Stimulated activated CD4-positive, alpha-beta T cell treated with anti-CD3 and anti-CD28 coated beads, Interleukin-4, amount 100 ng/mL, for 1 hour (primary cell): ENCODE measurements at regions not wholly inside any gene's neighbourhood (a gene's known extent, or its start where the extent isn't known, plus 50 kb on each side); places are given as distances from the start of the nearest gene placed in this dataset.
"Not testable (repeated sequence)": the region's sequence is repeated elsewhere in the genome, so short reads cannot be mapped to it uniquely, and the experiment has no call there.

Source experiments
- DNase-seq: peaks from one replicate; pipeline ENCODE4 v3.0.0-alpha.2; 2020

GRCh38 chr1:8166406-8166805 is 140.3 kb upstream of the ERRFI1 start:
- DNase-seq = no peak

GRCh38 chr1:8165595-8166360 is 139.7 kb upstream of the ERRFI1 start:
- no peak for DNase-seq

- DNase-seq = no peak
Measured at GRCh38 chr1:8164670-8165069, 138.6 kb upstream of the ERRFI1 start.

GRCh38 chr1:8163039-8163438 is 136.9 kb upstream of the ERRFI1 start:
- no peak for DNase-seq

GRCh38 chr1:8162168-8162567 is 136.1 kb upstream of the ERRFI1 start:
- DNase-seq = no peak

GRCh38 chr1:8161546-8162105 is 135.5 kb upstream of the ERRFI1 start:
- no peak for DNase-seq

- DNase-seq = no peak
Measured at GRCh38 chr1:8159470-8160024, 133.4 kb upstream of the ERRFI1 start.

- DNase-seq = no peak
Measured at GRCh38 chr1:8158995-8159394, 132.9 kb upstream of the ERRFI1 start.

- DNase-seq = no peak
Measured at GRCh38 chr1:8157765-8158164, 131.7 kb upstream of the ERRFI1 start.

GRCh38 chr1:8155528-8156186 is 129.5 kb upstream of the ERRFI1 start:
- DNase-seq = no peak

GRCh38 chr1:8154621-8155052 is 128.5 kb upstream of the ERRFI1 start:
- DNase-seq = no peak

- no peak for DNase-seq
Measured at GRCh38 chr1:8153961-8154360, 127.9 kb upstream of the ERRFI1 start.

GRCh38 chr1:8152731-8153702 is 126.9 kb upstream of the ERRFI1 start:
- DNase-seq = peak; percentile 7

- DNase-seq = no peak
Measured at GRCh38 chr1:8151647-8152046, 125.5 kb upstream of the ERRFI1 start.

- not testable (repeated sequence) for DNase-seq
Measured at GRCh38 chr1:8149756-8150155, 123.6 kb upstream of the ERRFI1 start.

GRCh38 chr1:8147956-8148355 is 121.8 kb upstream of the ERRFI1 start:
- DNase-seq = no peak

- DNase-seq = no peak
Measured at GRCh38 chr1:8146257-8146855, 120.2 kb upstream of the ERRFI1 start.

GRCh38 chr1:8145545-8146202 is 119.6 kb upstream of the ERRFI1 start:
- no peak for DNase-seq

GRCh38 chr1:8144323-8144722 is 118.2 kb upstream of the ERRFI1 start:
- no peak for DNase-seq

GRCh38 chr1:8142955-8143629 is 117.0 kb upstream of the ERRFI1 start:
- DNase-seq = no peak

- no peak for DNase-seq
Measured at GRCh38 chr1:8139941-8140340, 113.8 kb upstream of the ERRFI1 start.
